ENCODE measurements at regions not wholly inside any gene's neighbourhood (a gene's known extent, or its start where the extent isn't known, plus 50 kb on each side); places are given as distances from the start of the nearest gene placed in this dataset.

GRCh38 chr17:34445101-34445500, 82.1 kb upstream of the CCL1 start:
- Histone ChIP-seq H3K36me3 (no peaks in the 10 kb centered on the region), H3K27ac (no peak overlapping the region), H3K4me3 (no peak overlapping the region), H3K9me3 (no peaks in the 10 kb centered on the region), H3K4me1 (no peaks in the 10 kb centered on the region), H3K27me3 (peaks cover 0 to 26% of the 10 kb centered on the region in 2 donors)
- intact Hi-C loops (cut with DNase I; ENCODE audit: low total_unique reads): no loop called here
- no peak for TF ChIP-seq POLR2A (IDR thresholded peaks at IDR 0.05)
- no peak for TF ChIP-seq POLR2AphosphoS5 (IDR thresholded peaks at IDR 0.05)
- no peak for TF ChIP-seq CTCF (IDR thresholded peaks at IDR 0.05)
- no peak for DNase-seq (ENCODE audit: low spot score in 2 of 2)

GRCh38 chr17:34443619-34444469, 80.8 kb upstream of the CCL1 start:
- Histone ChIP-seq H3K4me3 (no peak overlapping the region), H3K9me3 (no peaks in the 10 kb centered on the region), H3K4me1 (no peaks in the 10 kb centered on the region), H3K27ac (no peak overlapping the region), H3K27me3 (peaks cover 0 to 29% of the 10 kb centered on the region in 2 donors), H3K36me3 (no peaks in the 10 kb centered on the region)
- no peak for TF ChIP-seq CTCF (IDR thresholded peaks at IDR 0.05)
- TF ChIP-seq POLR2AphosphoS5 (IDR thresholded peaks at IDR 0.05): no peak
- TF ChIP-seq POLR2A (IDR thresholded peaks at IDR 0.05): no peak
- intact Hi-C loops (cut with DNase I; ENCODE audit: low total_unique reads): no loop called here
- DNase-seq (ENCODE audit: low spot score in 2 of 2): no peak

DNA sequence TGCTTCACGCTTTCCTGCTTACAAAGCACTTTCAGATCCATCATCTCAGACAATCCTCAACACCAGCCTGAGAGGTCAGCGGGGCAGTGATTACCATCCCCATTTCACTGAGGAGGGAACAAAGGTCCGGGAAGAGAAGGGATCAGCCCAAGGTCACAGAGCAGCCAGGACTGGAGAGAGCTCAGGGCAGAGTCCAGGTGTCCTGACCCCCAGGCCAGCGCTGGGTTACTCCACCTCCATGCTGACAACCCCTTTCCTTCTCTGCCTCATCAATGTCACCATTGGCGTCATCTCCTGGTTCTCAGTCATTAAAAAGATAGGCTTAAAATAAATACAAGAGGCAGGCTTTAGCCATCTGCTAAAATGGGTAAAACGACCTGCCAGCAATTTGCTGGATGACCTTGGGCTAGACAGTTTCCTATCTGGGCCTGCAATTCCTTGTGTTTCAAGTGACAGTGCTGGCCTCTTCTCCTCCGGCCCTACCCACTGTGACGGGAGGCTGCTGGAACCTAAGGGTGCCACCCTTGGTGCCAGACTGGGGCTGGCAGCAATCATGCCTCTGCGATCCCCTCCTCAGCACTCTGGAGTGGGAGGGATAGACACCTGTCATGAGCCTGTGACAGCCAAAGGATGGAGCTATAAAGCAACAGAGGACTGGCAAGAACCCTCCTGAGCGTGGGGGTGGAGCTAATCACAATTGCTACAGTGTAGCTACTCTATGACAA, 79.5 kb upstream of the CCL1 start:
- no peak for DNase-seq (ENCODE audit: low spot score in 2 of 2)
- H3K27me3 ChIP-seq: peaks cover 0 to 29% of the 10 kb centered on the region in 2 donors
- no peak overlapping the region for H3K4me3 ChIP-seq
- H3K27ac ChIP-seq: no peak overlapping the region
- TF ChIP-seq CTCF (IDR thresholded peaks at IDR 0.05) (no peak), POLR2A (IDR thresholded peaks at IDR 0.05) (no peak), POLR2AphosphoS5 (IDR thresholded peaks at IDR 0.05) (no peak)
- intact Hi-C loops (cut with DNase I; ENCODE audit: low total_unique reads): no loop called here
- no peaks in the 10 kb centered on the region for H3K4me1 ChIP-seq
- H3K9me3 ChIP-seq: no peaks in the 10 kb centered on the region
- H3K36me3 ChIP-seq: no peaks in the 10 kb centered on the region

GRCh38 chr17:34437188-34437587, 74.2 kb upstream of the CCL1 start:
- no peak overlapping the region for H3K4me3 ChIP-seq
- TF ChIP-seq POLR2A (IDR thresholded peaks at IDR 0.05): no peak
- no peak overlapping the region for H3K27ac ChIP-seq
- intact Hi-C loops (cut with DNase I; ENCODE audit: low total_unique reads): no loop called here
- H3K9me3 ChIP-seq: no peaks in the 10 kb centered on the region
- no peaks in the 10 kb centered on the region for H3K4me1 ChIP-seq
- H3K36me3 ChIP-seq: no peaks in the 10 kb centered on the region
- no peak for DNase-seq (ENCODE audit: low spot score in 2 of 2)
- H3K27me3 ChIP-seq: peaks cover 0 to 16% of the 10 kb centered on the region in 2 donors

DNA sequence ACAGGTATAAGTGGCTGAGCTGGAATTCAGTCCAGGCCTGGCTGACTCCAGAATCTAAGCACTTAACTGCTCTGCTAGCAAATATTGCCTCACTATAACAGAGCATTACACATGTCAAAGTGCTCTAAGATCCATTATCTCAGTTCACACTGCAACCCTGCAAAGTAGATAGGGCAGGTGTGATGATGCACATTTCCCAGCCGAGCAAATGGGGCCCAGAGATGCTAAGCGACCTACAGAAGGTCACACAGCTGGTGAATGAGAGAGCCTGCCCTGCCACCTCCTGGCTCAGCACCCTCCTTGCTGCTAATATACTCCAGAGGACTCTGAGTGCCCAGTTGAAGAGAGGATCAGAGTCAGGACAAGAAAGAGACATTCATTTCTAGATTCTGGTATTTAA, 73.6 kb upstream of the CCL1 start:
- H3K4me3 ChIP-seq: no peak overlapping the region
- TF ChIP-seq CTCF (IDR thresholded peaks at IDR 0.05) (no peak), POLR2AphosphoS5 (IDR thresholded peaks at IDR 0.05) (no peak), POLR2A (IDR thresholded peaks at IDR 0.05) (no peak)
- no peaks in the 10 kb centered on the region for H3K4me1 ChIP-seq
- H3K36me3 ChIP-seq: no peaks in the 10 kb centered on the region
- H3K9me3 ChIP-seq: no peaks in the 10 kb centered on the region
- H3K27ac ChIP-seq: no peak overlapping the region
- H3K27me3 ChIP-seq: peaks cover 0 to 11% of the 10 kb centered on the region in 2 donors
- intact Hi-C loops (cut with DNase I; ENCODE audit: low total_unique reads): no loop called here
- no peak for DNase-seq (ENCODE audit: low spot score in 2 of 2)
